ENCODE measurements at regions not wholly inside any gene's neighbourhood (a gene's known extent, or its start where the extent isn't known, plus 50 kb on each side); places are given as distances from the start of the nearest gene placed in this dataset.

GRCh38 chr9:94014920-94015319, 59.8 kb upstream of the BARX1 start:
- TF ChIP-seq ZBTB33 (IDR thresholded peaks at IDR 0.05) (no peak), JUND (IDR thresholded peaks at IDR 0.05) (no peak), CTCF (IDR thresholded peaks at IDR 0.05; ENCODE audit: low read depth, low read length, missing input control) (no peak), YY1 (IDR thresholded peaks at IDR 0.05) (no peak), SP1 (IDR thresholded peaks at IDR 0.05) (no peak), REST (IDR thresholded peaks at IDR 0.05) (no peak), GABPA (IDR thresholded peaks at IDR 0.05 in 1 of 2, conservative IDR thresholded peaks at IDR 0.05 in 1 of 2) (no peak), RAD21 (IDR thresholded peaks at IDR 0.05) (no peak), EGR1 (IDR thresholded peaks at IDR 0.05; ENCODE audit: low read depth in 2 of 2) (no peak), TAF1 (conservative IDR thresholded peaks at IDR 0.05) (no peak), MAX (IDR thresholded peaks at IDR 0.05) (no peak), RXRA (IDR thresholded peaks at IDR 0.05) (no peak), HNF4A (conservative IDR thresholded peaks at IDR 0.05) (no peak)
- TF ChIP-seq, protein P1, sequence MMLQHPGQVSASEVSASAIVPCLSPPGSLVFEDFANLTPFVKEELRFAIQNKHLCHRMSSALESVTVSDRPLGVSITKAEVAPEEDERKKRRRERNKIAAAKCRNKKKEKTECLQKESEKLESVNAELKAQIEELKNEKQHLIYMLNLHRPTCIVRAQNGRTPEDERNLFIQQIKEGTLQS (IDR thresholded peaks at IDR 0.05) = no peak

Measured in liver (tissue), 3 donors.